ENCODE measurements at regions not wholly inside any gene's neighbourhood (a gene's known extent, or its start where the extent isn't known, plus 50 kb on each side); places are given as distances from the start of the nearest gene placed in this dataset.
"Not testable (repeated sequence)": the region's sequence is repeated elsewhere in the genome, so short reads cannot be mapped to it uniquely, and the experiment has no call there.

- no peak for DNase-seq
Observed at GRCh38 chr2:16777123-16777870, 111.7 kb upstream of the CYRIA start.

- no peak for DNase-seq
Observed at GRCh38 chr2:16775899-16776231, 110.2 kb upstream of the CYRIA start.

GRCh38 chr2:16774980-16775898 lies 109.6 kb upstream of the CYRIA start:
- no peak for DNase-seq

DNA sequence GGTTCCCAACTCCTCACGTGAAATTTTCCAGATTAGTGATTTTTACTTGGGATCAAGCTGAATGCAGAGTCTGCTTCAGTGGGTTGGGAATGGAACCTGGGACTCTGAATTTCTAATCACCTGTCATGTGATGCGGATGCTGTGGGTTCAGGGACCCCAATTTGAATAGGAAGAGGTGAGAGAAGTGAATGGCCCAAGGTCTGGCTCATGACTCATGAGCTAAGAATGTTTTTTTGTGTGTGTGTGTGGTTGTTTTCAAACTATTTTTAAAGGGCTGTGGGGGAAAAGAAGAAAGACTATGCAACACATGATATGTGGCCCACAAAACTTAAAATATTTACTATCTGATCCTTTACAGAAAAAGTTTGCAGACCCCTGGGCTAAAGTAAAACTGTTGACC lies 108.5 kb upstream of the CYRIA start:
- no peak for DNase-seq

DNA sequence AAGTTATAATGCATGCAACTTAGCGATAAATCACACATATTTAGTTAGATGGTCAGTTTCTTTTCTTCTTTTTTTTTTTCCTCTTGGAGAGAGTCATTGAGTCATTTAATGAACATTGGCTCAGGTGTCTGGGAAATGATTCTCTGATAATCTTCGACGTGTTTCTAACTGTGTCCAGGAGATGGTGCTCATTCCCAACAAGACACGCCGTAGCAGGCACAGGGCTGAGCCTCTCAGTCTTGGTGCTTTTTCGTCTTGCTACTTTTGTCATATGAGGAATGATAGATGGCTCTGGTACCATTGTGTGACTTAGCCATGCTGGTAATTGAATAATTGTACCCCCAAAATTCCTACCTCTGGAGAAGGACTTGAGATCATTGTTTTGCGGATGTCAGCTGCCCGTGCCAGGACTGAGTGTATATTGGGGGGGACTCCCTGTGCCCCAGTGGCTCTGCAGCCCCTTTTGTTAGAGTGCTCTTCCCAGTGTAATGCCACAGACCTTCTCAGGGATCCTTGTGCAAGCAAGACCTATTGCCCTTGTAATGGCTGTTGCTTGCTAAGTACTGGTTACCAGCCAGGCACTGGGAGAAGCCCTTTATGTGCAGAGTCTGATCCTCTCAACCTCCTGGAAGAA lies 107.6 kb upstream of the CYRIA start:
- no peak for DNase-seq

GRCh38 chr2:16767789-16768476 lies 102.3 kb upstream of the CYRIA start:
- DNase-seq = no peak

- no peak for DNase-seq
Observed at GRCh38 chr2:16765356-16765755, 99.7 kb upstream of the CYRIA start.

DNA sequence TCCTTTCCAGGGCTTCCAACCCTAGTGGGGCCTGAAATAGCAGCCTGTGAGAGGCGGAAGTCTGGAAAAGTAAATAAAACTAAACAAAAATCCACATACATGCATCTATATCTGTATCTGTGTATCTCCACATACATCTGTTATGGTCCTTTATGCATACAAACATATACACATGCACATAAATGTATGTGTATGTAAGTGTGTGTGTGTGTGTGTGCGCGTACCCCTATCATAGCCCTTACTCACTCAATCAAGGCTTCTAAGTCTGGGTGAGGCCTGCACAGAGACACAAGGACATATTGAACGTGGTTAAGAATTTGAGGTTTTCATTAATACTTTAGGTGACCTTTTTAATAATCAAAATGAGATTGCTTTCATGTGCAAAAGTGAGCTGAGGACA lies 98.9 kb upstream of the CYRIA start:
- no peak for DNase-seq

- no peak for DNase-seq
Observed at GRCh38 chr2:16763493-16763899, 97.9 kb upstream of the CYRIA start.

- DNase-seq = no peak
Observed at GRCh38 chr2:16763056-16763455, 97.4 kb upstream of the CYRIA start.

DNA sequence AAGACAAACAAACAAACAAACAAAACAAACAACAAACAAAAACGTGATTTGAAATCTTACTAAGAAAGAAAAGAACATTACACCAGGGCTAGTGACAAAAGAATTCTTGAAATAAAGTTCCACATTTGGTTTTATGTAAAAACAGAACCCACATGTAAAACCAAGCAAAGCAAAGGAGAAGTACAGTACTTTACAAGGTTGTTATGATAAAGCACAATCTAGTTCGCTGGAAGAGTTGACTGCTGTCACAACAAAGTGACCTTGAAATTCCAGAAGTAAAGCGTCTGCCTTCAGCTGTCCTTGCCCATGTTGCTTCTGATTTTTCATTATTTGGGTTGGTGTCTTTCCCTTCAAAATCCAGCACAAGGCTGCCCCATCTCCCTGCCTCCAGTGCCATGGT lies 94.8 kb upstream of the CYRIA start:
- DNase-seq = no peak

DNA sequence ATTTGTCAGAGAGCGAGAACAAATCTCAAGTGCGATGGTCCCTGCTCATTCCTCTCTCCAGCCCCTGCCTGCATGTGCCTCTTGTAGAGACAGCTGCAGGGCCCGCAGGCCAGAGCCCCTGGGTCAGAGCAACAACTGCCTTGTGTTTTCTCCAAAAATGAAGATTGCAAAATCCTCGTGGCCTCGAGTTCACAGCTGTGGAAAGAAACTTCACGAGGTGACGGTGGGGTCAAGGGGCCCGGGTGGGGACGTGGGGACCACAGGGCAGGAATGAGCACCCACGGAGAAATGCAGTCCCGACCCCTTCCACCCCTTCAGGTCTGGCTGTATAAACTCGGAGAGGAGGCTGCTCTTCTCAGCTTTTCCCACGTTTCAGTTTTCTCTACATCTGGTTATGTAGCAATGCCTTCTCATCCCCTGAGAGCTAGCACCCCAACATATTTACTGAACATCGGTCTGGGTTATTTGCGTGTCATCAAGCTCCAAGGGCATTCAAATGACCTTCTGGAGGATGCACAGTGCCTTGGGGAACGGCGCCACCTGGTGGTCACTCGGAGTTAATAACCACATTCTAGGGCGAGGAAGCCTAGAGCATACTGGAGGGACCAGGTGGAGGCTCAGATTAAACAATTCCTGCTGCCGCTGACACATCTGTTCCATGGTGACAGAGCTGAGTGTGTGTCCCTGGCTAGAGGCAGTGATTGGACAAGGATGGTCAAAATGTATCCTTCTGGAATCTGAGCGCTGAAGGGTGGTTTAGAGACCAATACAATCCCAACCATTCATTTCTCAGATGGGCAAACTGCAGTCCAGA lies 91.4 kb upstream of the CYRIA start:
- DNase-seq = peak; percentile 65

DNA sequence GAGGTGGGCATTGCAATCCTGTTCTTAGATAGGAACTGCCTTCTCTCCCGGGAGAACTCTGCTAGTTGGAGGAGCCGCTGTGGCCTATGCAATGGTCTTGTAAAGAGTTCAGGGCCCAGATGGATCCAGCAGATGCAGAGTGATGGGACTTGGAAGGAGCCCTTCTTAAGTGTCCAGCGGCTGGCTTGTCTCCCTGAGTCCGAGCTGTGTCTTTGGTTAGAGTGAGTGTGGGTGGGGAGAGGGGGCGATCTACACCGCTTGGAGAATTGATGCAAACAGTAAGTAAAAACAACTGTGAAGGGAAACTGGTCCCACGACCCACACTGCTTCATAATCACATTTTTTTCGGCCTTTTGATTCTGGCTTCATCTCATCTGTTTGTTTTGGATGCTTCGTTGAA lies 89.8 kb upstream of the CYRIA start:
- no peak for DNase-seq

- DNase-seq = not testable (repeated sequence)
Observed at GRCh38 chr2:16753025-16753424, 87.4 kb upstream of the CYRIA start.

DNA sequence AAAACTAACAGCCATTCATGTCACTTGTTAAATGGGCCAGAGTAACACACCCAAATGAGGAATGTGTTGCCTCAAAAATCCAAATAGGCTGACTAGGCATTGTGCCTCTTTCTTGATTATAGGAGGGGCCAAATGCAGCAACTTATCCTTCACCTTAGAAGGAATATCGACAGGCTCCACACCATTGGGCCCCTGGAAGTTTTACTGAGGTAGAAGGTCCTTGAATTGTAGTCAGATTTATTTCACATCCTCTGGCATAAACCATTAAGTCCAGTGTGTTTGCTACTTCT lies 85.2 kb upstream of the CYRIA start:
- not testable (repeated sequence) for DNase-seq

GRCh38 chr2:16750175-16750924 lies 84.7 kb upstream of the CYRIA start:
- DNase-seq = no peak

DNA sequence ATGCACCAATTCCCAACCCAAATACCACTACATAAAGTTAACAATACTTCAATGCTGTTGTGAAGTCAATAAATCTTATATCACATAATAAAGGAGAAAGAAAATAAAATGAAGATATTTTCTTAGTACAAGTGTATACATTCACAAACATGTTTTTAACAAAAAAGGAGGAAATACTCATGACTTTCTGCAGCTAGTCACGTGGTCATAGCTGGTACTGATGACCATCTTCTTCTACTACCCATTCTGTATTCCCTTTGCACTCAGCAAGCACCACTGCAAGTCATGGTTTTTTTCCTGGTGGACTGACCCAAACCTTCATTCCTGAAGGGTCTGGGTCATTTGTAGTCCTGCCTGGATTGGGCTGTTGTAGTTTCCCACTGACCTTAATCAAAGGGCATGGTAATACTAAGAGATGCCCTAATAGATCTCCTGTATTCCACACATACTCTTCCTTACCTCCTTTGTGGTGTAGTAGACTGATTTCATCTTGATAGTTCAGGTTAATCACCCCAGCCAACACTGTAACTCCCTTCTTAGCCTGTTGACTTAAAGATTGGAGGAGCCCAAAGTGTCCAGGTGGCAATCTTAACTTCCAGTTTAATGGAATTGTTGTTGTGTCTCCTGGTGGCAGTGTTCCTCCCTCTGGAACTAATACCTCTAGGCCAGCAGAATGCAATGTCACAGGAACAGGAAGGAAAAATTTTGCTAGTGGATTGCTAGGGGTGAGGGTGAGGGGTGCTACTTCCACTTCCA lies 83.1 kb upstream of the CYRIA start:
- DNase-seq = not testable (repeated sequence)

DNA sequence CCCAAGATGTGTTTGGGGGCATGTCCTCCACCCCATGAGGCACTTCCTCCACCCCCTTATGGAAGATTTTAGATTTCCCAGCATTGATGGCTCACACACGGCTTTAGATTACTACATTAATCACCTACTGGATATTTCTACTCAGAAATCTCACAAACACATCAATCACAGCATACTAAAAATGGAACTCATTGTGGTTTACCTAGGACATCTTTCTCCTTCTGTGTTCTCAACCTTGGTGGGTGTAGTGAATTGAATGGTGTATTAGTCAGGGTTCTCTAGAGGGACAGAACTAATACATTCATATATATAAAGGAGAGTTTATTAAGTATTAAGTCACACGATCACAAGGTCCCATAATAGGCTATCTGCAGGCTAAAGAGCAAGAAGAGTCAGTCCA lies 82.1 kb upstream of the CYRIA start:
- no peak for DNase-seq

GRCh38 chr2:16747257-16747656 lies 81.6 kb upstream of the CYRIA start:
- no peak for DNase-seq

DNA sequence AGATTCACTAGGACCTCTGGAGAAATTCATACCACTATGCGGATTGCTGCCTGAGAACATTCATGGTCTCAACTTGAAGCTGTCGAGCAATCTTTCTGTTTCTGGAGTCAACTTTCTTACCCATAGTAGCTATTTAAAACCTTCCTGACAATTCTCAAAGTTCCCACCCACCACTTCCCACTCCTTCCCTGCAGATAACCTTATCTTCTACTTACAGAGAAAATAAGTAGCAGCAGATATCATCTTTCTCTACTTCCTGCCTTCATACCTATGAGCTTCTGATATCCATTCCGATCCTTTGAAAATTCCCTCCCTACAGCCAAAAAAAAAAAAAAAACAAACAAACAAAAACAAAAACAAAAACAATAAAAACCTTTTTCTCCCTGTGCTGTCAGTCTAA lies 81.2 kb upstream of the CYRIA start:
- DNase-seq = no peak

DNA sequence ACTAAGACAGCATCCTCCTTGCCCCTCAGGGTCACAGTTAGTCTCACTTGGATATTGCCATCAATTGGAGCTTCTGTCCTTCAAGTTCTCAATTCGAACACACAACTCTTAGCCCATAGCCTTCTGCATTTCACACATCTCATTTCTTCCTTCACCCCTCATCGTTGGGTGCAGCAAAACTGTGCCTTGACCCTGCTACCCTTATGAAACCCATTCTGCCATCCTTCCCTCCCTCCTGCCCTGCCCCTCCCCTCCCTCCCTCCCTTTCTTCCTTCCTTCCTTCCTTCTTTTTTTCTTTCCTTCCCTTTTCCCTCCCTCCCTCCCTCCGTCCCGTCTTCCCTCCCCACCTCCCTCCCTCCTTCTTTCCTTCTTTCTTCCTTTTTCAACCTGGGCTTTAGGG lies 80.7 kb upstream of the CYRIA start:
- no peak for DNase-seq
